ENCODE measurements at regions not wholly inside any gene's neighbourhood (a gene's known extent, or its start where the extent isn't known, plus 50 kb on each side); places are given as distances from the start of the nearest gene placed in this dataset.

GRCh38 chr1:221292652-221293051 is 413.4 kb downstream of the HLX start:
- TF ChIP-seq CTCF (IDR thresholded peaks at IDR 0.05; ENCODE audit: low read depth, low read length): no peak
- DNase-seq: no peak

DNA sequence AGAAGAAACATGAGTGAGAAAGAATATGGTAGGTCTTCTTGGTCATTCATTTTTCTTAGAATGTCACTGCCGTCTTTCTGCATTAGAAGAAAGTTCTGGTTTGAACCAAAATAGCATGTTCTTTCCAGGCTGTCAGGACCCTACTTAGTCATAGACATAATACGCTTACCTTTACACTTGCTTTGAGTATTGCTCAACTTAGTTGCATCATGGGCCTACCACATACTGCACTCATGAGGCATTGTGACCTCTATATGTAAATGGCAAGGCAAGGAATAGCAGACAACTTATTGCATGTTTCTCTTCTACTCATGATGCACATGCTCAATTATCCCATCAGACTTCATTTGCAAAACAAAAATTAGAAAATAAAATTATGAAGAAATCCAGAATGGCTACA is 415.0 kb downstream of the HLX start:
- peaks cover 6% of the 10 kb centered on the region; the same call in 1 of the 2 replicates for H3K27me3 ChIP-seq
- H3K9me3 ChIP-seq: no peaks in the 10 kb centered on the region
- H3K36me3 ChIP-seq: no peaks in the 10 kb centered on the region
- no peak overlapping the region for H3K4me3 ChIP-seq (ENCODE audit: low read depth, low read length)
- no peaks in the 10 kb centered on the region for H3K4me1 ChIP-seq
- TF ChIP-seq CTCF (IDR thresholded peaks at IDR 0.05; ENCODE audit: low read depth, low read length): no peak
- no peak for DNase-seq

More at GRCh38 chr1:221292652-221293051, 413.4 kb downstream of the HLX start:
- H3K4me1 ChIP-seq: no peaks in the 10 kb centered on the region
- H3K4me3 ChIP-seq (ENCODE audit: low read depth, low read length): no peak overlapping the region
- peaks cover 6% of the 10 kb centered on the region; the same call in 1 of the 2 replicates for H3K27me3 ChIP-seq
- H3K9me3 ChIP-seq: no peaks in the 10 kb centered on the region
- no peaks in the 10 kb centered on the region for H3K36me3 ChIP-seq

GRCh38 chr1:221302357-221302756 is 423.1 kb downstream of the HLX start:
- Histone ChIP-seq H3K36me3 (no peaks in the 10 kb centered on the region), H3K27me3 (0 out of 2 replicates have a peak, but pooled peaks cover 11% of the 10 kb centered on the region), H3K9me3 (no peaks in the 10 kb centered on the region), H3K4me3 (ENCODE audit: low read depth, low read length) (no peak overlapping the region), H3K4me1 (no peaks in the 10 kb centered on the region)
- DNase-seq: no peak
- TF ChIP-seq CTCF (IDR thresholded peaks at IDR 0.05; ENCODE audit: low read depth, low read length): no peak

DNA sequence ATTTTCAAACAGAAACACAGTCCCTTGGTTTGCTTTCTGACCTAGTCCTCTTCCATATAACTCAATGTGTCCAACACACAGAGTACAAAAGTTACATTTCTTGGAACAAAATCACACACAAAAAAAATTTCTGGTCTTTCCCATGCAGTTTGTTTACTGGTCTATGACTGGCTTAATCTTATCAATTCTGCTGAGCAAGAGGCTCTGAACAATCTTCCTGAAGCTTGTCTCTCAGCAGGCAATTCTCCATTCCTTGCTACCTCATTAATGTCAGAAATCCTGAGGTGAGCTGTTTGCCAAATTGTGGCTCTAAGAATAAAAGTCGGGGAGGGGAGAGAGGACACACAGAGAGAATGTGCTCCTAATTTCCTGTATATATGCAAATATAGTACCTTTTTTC is 423.6 kb downstream of the HLX start:
- no peak for TF ChIP-seq CTCF (IDR thresholded peaks at IDR 0.05; ENCODE audit: low read depth, low read length)
- H3K27me3 ChIP-seq: 0 out of 2 replicates have a peak, but pooled peaks cover 11% of the 10 kb centered on the region

DNA sequence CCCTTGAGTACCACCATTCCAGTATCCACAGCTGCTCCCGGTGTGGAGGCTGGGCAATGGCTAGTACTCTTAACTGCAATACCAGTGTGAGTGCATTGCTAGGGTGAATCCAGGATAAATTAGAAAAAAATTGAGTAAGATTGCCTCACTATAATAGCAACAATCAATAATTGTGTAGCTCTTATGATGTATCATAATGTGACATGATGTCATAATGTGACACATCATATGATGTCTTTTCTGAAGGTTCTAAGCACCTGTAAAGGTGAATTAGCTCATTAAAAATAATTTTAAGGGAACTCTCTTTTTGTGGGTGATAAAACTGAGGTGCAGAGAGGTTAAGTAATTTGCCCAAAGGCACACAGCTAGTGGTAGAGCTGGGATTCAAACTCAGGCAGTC is 424.4 kb downstream of the HLX start:
- Histone ChIP-seq H3K4me3 (ENCODE audit: low read depth, low read length) (no peak overlapping the region), H3K27me3 (0 out of 2 replicates have a peak, but pooled peaks cover 11% of the 10 kb centered on the region), H3K9me3 (no peaks in the 10 kb centered on the region), H3K36me3 (no peaks in the 10 kb centered on the region), H3K4me1 (no peaks in the 10 kb centered on the region)
- no peak for DNase-seq
- TF ChIP-seq CTCF (IDR thresholded peaks at IDR 0.05; ENCODE audit: low read depth, low read length): no peak

More for the DNA sequence above, 423.6 kb downstream of the HLX start:
- H3K9me3 ChIP-seq: no peaks in the 10 kb centered on the region
- no peaks in the 10 kb centered on the region for H3K36me3 ChIP-seq
- H3K4me3 ChIP-seq (ENCODE audit: low read depth, low read length): no peak overlapping the region
- no peaks in the 10 kb centered on the region for H3K4me1 ChIP-seq
- no peak for DNase-seq

DNA sequence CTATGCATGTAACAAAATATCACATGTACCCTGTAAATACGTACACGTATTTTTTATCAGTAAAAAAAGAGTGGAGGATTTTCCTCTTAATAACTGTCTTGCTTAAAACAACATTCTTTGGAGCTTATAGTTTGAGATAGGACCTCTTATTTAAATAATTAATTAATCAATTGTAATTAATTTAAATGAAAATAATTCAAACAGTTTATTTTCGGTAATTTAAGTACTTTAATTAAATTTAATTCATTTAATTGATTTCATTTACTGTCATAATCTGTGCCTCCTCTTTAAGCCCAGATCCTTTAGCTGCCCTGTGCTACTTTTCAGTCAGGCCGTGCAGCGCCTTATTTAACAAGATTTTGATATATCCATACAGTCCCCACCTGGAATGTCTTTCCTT is 427.0 kb downstream of the HLX start:
- Histone ChIP-seq H3K4me1 (peaks cover 4% of the 10 kb centered on the region; the same call in 1 of the 2 replicates), H3K4me3 (ENCODE audit: low read depth, low read length) (no peak overlapping the region), H3K27me3 (0 out of 2 replicates have a peak, but pooled peaks cover 7% of the 10 kb centered on the region), H3K9me3 (no peaks in the 10 kb centered on the region), H3K36me3 (no peaks in the 10 kb centered on the region)
- TF ChIP-seq CTCF (IDR thresholded peaks at IDR 0.05; ENCODE audit: low read depth, low read length): no peak
- no peak for DNase-seq
